Astrocyte (in vitro differentiated cells and primary cell): ENCODE measurements at regions not wholly inside any gene's neighbourhood (a gene's known extent, or its start where the extent isn't known, plus 50 kb on each side); places are given as distances from the start of the nearest gene placed in this dataset.

Experiments
- DNase-seq: peaks from one replicate; pipeline ENCODE4 v3.0.0-alpha.2; 2010; ENCODE audit warnings: low read depth
- FAIRE-seq: peaks from 2 replicates; lab custom pipeline; 2011; peaks lifted over from hg19 to GRCh38; lab: Jason Lieb, UNC
- H2AFZ ChIP-seq: 2 replicates; pipeline ENCODE4 v1.6.0; 2012; ENCODE audit warnings: low read depth, low read length, inconsistent platforms
- H3K27ac ChIP-seq: 2 replicates; pipeline ENCODE4 v1.5.1; 2011; ENCODE audit warnings: low read depth, low read length, inconsistent platforms
- H3K27me3 ChIP-seq: 2 replicates; pipeline ENCODE4 v1.6.0; 2011; ENCODE audit warnings: low read length, inconsistent platforms; ENCODE audit not compliant: insufficient read depth
- H3K36me3 ChIP-seq: 2 replicates; pipeline ENCODE4 v1.5.1; 2011; ENCODE audit warnings: low read length, inconsistent platforms; ENCODE audit not compliant: insufficient read depth
- H3K4me1 ChIP-seq: 2 replicates; pipeline ENCODE4 v1.5.1; 2011; ENCODE audit warnings: low read length, inconsistent platforms; ENCODE audit not compliant: insufficient read depth
- H3K4me2 ChIP-seq: 2 replicates; pipeline ENCODE4 v1.6.0; 2012; ENCODE audit warnings: low read length, inconsistent platforms
- H3K4me3 ChIP-seq: 2 replicates; pipeline ENCODE4 v1.5.1; 2011; ENCODE audit warnings: low read depth, mild to moderate bottlenecking, low read length, inconsistent platforms; ENCODE audit not compliant: insufficient read depth
- H3K79me2 ChIP-seq: 2 replicates; pipeline ENCODE4 v1.6.0; 2012; ENCODE audit warnings: mild to moderate bottlenecking, low read length, inconsistent platforms; ENCODE audit not compliant: insufficient read depth
- H3K9ac ChIP-seq: 2 replicates; pipeline ENCODE4 v1.6.0; 2012; ENCODE audit warnings: mild to moderate bottlenecking, low read length, inconsistent platforms
- H3K9me3 ChIP-seq: 2 replicates; pipeline ENCODE4 v1.5.1; 2012; ENCODE audit warnings: low read depth, mild to moderate bottlenecking, low read length, inconsistent platforms; ENCODE audit not compliant: insufficient read depth
- H4K20me1 ChIP-seq: 2 replicates; pipeline ENCODE4 v1.6.0; 2012; ENCODE audit warnings: low read length, inconsistent platforms; ENCODE audit not compliant: insufficient read depth
- H3K27ac Mint-ChIP-seq: one replicate; pipeline ENCODE4 v1.8.0; 2021; ENCODE audit warnings: mild to moderate bottlenecking, mixed read lengths; ENCODE audit not compliant: unreplicated experiment
- H3K27me3 Mint-ChIP-seq: one replicate; pipeline ENCODE4 v1.8.0; 2021; ENCODE audit warnings: low read depth, mixed read lengths; ENCODE audit not compliant: unreplicated experiment
- H3K36me3 Mint-ChIP-seq: one replicate; pipeline ENCODE4 v1.8.0; 2021; ENCODE audit warnings: low read depth, mixed read lengths; ENCODE audit not compliant: unreplicated experiment
- H3K4me1 Mint-ChIP-seq: one replicate; pipeline ENCODE4 v1.8.0; 2021; ENCODE audit warnings: low read depth, mixed read lengths; ENCODE audit not compliant: unreplicated experiment
- H3K4me3 Mint-ChIP-seq: one replicate; pipeline ENCODE4 v1.8.0; 2021; ENCODE audit warnings: mild to moderate bottlenecking, moderate library complexity, mixed read lengths; ENCODE audit not compliant: unreplicated experiment
- H3K9me3 Mint-ChIP-seq: one replicate; pipeline ENCODE4 v1.8.0; 2021; ENCODE audit warnings: mild to moderate bottlenecking, mixed read lengths; ENCODE audit not compliant: unreplicated experiment
- CTCF ChIP-seq: IDR thresholded peaks from 2 replicates; pipeline ENCODE4 v1.5.1; 2011; ENCODE audit warnings: low read depth, mild to moderate bottlenecking, inconsistent platforms, low read length, moderate library complexity; ENCODE audit not compliant: insufficient read depth
- EZH2 ChIP-seq: IDR thresholded peaks from 2 replicates; pipeline ENCODE4 v1.6.1; 2012; ENCODE audit warnings: mild to moderate bottlenecking, low read length, inconsistent platforms; ENCODE audit not compliant: insufficient read depth

GRCh38 chr17:77393274-77393600 lies 252.5 kb downstream of the SEC14L1 start:
- Mint-ChIP-seq H3K9me3 (no peaks in the 10 kb centered on the region), H3K4me3 (no peak overlapping the region), H3K27me3 (no peaks in the 10 kb centered on the region), H3K27ac (no peak overlapping the region), H3K36me3 (peaks cover 6% of the 10 kb centered on the region), H3K4me1 (peaks cover 44% of the 10 kb centered on the region)
- Histone ChIP-seq H3K4me2 (peak overlapping the region; percentile 77), H3K36me3 (no peaks in the 10 kb centered on the region), H3K79me2 (peaks cover 91% of the 10 kb centered on the region), H4K20me1 (peaks cover 55% of the 10 kb centered on the region), H2AFZ (no peak overlapping the region), H3K27me3 (no peaks in the 10 kb centered on the region), H3K9ac (peak overlapping the region; percentile 80), H3K4me1 (peaks cover 62% of the 10 kb centered on the region), H3K4me3 (no peak overlapping the region), H3K27ac (peak overlapping the region; percentile 95), H3K9me3 (no peaks in the 10 kb centered on the region)
- FAIRE-seq: no peak
- no peak for DNase-seq
- TF ChIP-seq CTCF: no peak
- no peak for TF ChIP-seq EZH2

DNA sequence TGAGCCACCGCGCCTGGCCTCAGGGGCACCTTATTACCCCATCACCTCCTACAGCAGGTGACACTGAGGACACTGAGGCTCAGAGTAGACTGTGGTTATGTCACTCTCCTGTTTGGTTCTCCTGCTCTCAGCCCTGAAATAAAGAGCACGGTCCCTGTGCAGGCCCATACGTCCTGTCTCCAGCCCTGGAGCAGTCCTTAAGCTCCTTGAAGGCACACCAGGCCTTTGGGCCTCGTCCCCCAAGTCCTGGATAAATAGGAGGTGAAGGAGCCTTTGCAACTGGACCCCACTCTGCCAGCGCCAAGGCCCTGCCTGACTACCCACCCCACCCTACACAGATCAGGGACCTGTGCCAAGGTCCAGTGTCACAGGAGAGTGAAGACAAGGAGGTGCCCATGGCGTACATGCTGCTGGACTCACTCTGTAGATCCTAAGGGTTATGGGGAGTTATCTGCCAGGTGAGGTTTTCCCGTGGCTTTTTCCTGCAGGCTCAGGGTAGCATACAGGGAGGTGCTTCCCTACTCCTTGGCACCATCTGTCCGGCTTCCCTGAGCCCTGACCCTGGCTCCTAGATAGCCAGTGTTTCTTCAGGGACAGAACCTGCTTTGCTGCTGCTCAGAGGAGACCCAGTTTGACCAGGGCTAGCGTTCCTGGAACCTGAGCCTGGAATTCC lies 253.2 kb downstream of the SEC14L1 start:
- Mint-ChIP-seq H3K36me3 (peaks cover 6% of the 10 kb centered on the region), H3K4me1 (peaks cover 38% of the 10 kb centered on the region), H3K27me3 (no peaks in the 10 kb centered on the region), H3K4me3 (no peak overlapping the region), H3K9me3 (no peaks in the 10 kb centered on the region), H3K27ac (no peak overlapping the region)
- Histone ChIP-seq H4K20me1 (peaks cover 56% of the 10 kb centered on the region), H3K27ac (peak overlapping the region; percentile 66), H3K4me2 (peak overlapping the region; percentile 59), H3K4me1 (peaks cover 54% of the 10 kb centered on the region), H3K4me3 (no peak overlapping the region), H3K27me3 (no peaks in the 10 kb centered on the region), H3K9me3 (no peaks in the 10 kb centered on the region), H3K79me2 (peaks cover 91% of the 10 kb centered on the region), H3K9ac (peak overlapping the region; percentile 48), H2AFZ (no peak overlapping the region), H3K36me3 (no peaks in the 10 kb centered on the region)
- FAIRE-seq (no peak), DNase-seq (no peak)
- no peak for TF ChIP-seq CTCF
- TF ChIP-seq EZH2: no peak

DNA sequence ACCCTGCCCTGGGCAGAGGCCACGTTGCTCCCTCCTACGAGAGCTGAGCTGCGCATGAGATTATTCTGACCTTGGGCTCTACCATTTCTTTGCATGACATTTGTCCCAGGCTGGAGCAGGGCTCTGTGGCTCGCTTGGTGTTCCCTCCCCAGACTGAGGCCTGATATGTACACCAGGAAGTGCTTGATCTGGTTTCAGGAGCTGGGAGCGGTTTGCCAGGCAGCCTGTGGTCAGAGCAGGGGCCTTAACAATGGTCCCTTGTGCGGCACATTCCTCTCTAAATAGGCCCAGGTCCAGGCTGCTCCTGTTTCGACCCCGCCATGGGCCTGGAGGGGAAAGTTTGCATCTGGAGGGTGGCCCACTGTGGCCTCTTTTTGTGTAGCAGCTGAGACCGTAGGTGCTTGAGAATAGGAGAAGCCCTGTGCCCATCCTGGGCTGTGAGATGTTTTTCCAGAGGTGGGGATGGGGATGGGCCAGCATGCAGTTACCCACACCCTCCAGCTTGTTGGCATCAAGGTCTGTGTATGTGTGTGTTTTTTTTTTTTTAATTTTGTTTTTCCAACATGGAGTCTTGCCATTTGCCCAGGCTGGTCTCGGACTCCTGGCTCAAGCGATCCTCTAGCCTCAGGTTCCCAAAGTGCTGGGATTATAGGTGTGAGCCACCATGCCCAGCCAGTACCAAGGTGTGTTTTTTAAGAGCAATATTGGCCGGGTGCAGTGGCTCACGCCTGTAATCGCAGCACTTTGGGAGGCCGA lies 253.9 kb downstream of the SEC14L1 start:
- Histone ChIP-seq H3K4me2 (peak overlapping the region; percentile 59), H3K27ac (peak overlapping the region; percentile 66)

More for the DNA sequence above, 253.9 kb downstream of the SEC14L1 start:
- no peaks in the 10 kb centered on the region for H3K9me3 ChIP-seq
- H2AFZ ChIP-seq: no peak overlapping the region
- no peaks in the 10 kb centered on the region for H3K27me3 Mint-ChIP-seq
- H3K4me1 ChIP-seq: peaks cover 47% of the 10 kb centered on the region
- no peaks in the 10 kb centered on the region for H3K36me3 ChIP-seq
- H3K4me3 Mint-ChIP-seq: no peak overlapping the region
- no peaks in the 10 kb centered on the region for H3K27me3 ChIP-seq
- peaks cover 8% of the 10 kb centered on the region for H3K36me3 Mint-ChIP-seq
- peaks cover 60% of the 10 kb centered on the region for H4K20me1 ChIP-seq
- no peaks in the 10 kb centered on the region for H3K9me3 Mint-ChIP-seq
- DNase-seq: peak; percentile 79
- H3K27ac Mint-ChIP-seq: no peak overlapping the region
- peak overlapping the region; percentile 48 for H3K9ac ChIP-seq
- peaks cover 32% of the 10 kb centered on the region for H3K4me1 Mint-ChIP-seq
- TF ChIP-seq EZH2 (no peak), CTCF (no peak)
- peaks cover 91% of the 10 kb centered on the region for H3K79me2 ChIP-seq
- no peak for FAIRE-seq
- H3K4me3 ChIP-seq: no peak overlapping the region
